Frontal cortex (tissue), 3 donors: ENCODE measurements at regions not wholly inside any gene's neighbourhood (a gene's known extent, or its start where the extent isn't known, plus 50 kb on each side); places are given as distances from the start of the nearest gene placed in this dataset.
"Not testable (repeated sequence)": the region's sequence is repeated elsewhere in the genome, so short reads cannot be mapped to it uniquely, and the experiment has no call there.

Source experiments
- DNase-seq, 2 donors: peaks; one replicate each; pipeline ENCODE4 v3.0.0; 2012; ENCODE audit warnings: low spot score in 2 of 2
- FAIRE-seq: peaks from 2 replicates; lab custom pipeline; 2012; peaks lifted over from hg19 to GRCh38; lab: Jason Lieb, UNC
- donor health status: control.
- donor health status: control.
- donor health status: control.

GRCh38 chr4:115986573-115986972 is 873.2 kb upstream of the NDST4 start:
- DNase-seq, result no peak
- no peak for FAIRE-seq

- DNase-seq, FAIRE-seq: not testable (repeated sequence)
These were observed 862.1 kb upstream of the NDST4 start for GRCh38 chr4:115975421-115976001.

GRCh38 chr4:115973768-115974167 is 860.3 kb upstream of the NDST4 start:
- DNase-seq (no peak), FAIRE-seq (no peak)

- FAIRE-seq, result no peak
- no peak for DNase-seq
These were observed 859.5 kb upstream of the NDST4 start for GRCh38 chr4:115972967-115973366.

GRCh38 chr4:115970859-115971258 is 857.4 kb upstream of the NDST4 start:
- FAIRE-seq (no peak), DNase-seq (no peak)

GRCh38 chr4:115969756-115970155 is 856.3 kb upstream of the NDST4 start:
- FAIRE-seq (no peak), DNase-seq (no peak)

GRCh38 chr4:115965588-115965987 is 852.2 kb upstream of the NDST4 start:
- peak; percentile 69 for FAIRE-seq
- DNase-seq, result no peak

GRCh38 chr4:115956054-115956796 is 842.8 kb upstream of the NDST4 start:
- FAIRE-seq, DNase-seq: not testable (repeated sequence)

GRCh38 chr4:115950806-115951205 is 837.4 kb upstream of the NDST4 start:
- DNase-seq (no peak), FAIRE-seq (no peak)

- not testable (repeated sequence) for DNase-seq, FAIRE-seq
These were observed 836.7 kb upstream of the NDST4 start for GRCh38 chr4:115949974-115950743.

GRCh38 chr4:115945026-115945425 is 831.6 kb upstream of the NDST4 start:
- FAIRE-seq (no peak), DNase-seq (no peak)

GRCh38 chr4:115944146-115944905 is 830.9 kb upstream of the NDST4 start:
- FAIRE-seq (no peak), DNase-seq (no peak)

- FAIRE-seq (no peak), DNase-seq (no peak)
These were observed 825.5 kb upstream of the NDST4 start for GRCh38 chr4:115938764-115939443.

- FAIRE-seq (no peak), DNase-seq (no peak)
These were observed 816.0 kb upstream of the NDST4 start for GRCh38 chr4:115929373-115929772.

GRCh38 chr4:115927382-115927781 is 814.0 kb upstream of the NDST4 start:
- DNase-seq (no peak), FAIRE-seq (no peak)

GRCh38 chr4:115923152-115923551 is 809.7 kb upstream of the NDST4 start:
- DNase-seq (no peak), FAIRE-seq (no peak)

- no peak for DNase-seq
- FAIRE-seq, result no peak
These were observed 807.2 kb upstream of the NDST4 start for GRCh38 chr4:115920637-115921036.

- DNase-seq, result no peak
- FAIRE-seq, result no peak
These were observed 804.7 kb upstream of the NDST4 start for GRCh38 chr4:115918149-115918548.

GRCh38 chr4:115906428-115906827 is 793.0 kb upstream of the NDST4 start:
- FAIRE-seq, result no peak

GRCh38 chr4:115883847-115884246 is 770.4 kb upstream of the NDST4 start:
- DNase-seq, result no peak
- FAIRE-seq, result no peak

More at GRCh38 chr4:115906428-115906827, 793.0 kb upstream of the NDST4 start:
- no peak for DNase-seq
